A549 (cell line): ENCODE measurements at regions not wholly inside any gene's neighbourhood (a gene's known extent, or its start where the extent isn't known, plus 50 kb on each side); places are given as distances from the start of the nearest gene placed in this dataset.

Experiments
- ATAC-seq, 2 experiments: fragments of 200-7000 bp in 1 of 2; fragments of >200 bp in 1 of 2; cut with Nextera tagmentation in 1 of 2; cut with Tn5 transposase in 1 of 2; 3 replicates each; pipeline versions ENCODE4 v1.8.0 to v1.9.1; 2018 to 2020; ENCODE audit warnings: mild to moderate bottlenecking in 1 of 2, moderate library complexity in 1 of 2
- CTCF ChIA-PET: fragments of 300-600 bp; sonication (Branson Sonifier 250); formaldehyde crosslinking; extraction: SDS; loops from one replicate; lab custom pipeline; 2021; ENCODE audit warnings: antibody characterized with exemption, inconsistent platforms; lab: Yijun Ruan, JAX
- POLR2A ChIA-PET: fragments of 350-600 bp; formaldehyde crosslinking; extraction: SDS; loops from one replicate; lab custom pipeline; 2021; ENCODE audit warnings: antibody characterized with exemption, inconsistent platforms; lab: Yijun Ruan, JAX
- DNase-seq, 2 experiments: peaks; one replicate each; pipeline versions ENCODE4 v3.0.0 to v3.0.0-alpha.2; 2011 to 2016; ENCODE audit warnings: low read depth in 1 of 2, low spot score in 1 of 2
- FAIRE-seq: peaks from 2 replicates; lab custom pipeline; 2011; peaks lifted over from hg19 to GRCh38; lab: Jason Lieb, UNC
- H3K27ac ChIP-seq, 2 experiments: fragments of >200 bp; sonication (Bioruptor Twin); formaldehyde crosslinking; 3 replicates each; pipeline ENCODE4 v1.5.1; 2016 to 2017
- H3K4me1 ChIP-seq: fragments of >200 bp; sonication (Bioruptor Twin); formaldehyde crosslinking; 3 replicates; pipeline ENCODE4 v1.6.1; 2016
- H3K4me2 ChIP-seq: fragments of >200 bp; sonication (Bioruptor Twin); formaldehyde crosslinking; 3 replicates; pipeline ENCODE4 v1.6.1; 2016
- H3K4me3 ChIP-seq: fragments of >200 bp; sonication (Bioruptor Twin); formaldehyde crosslinking; 3 replicates; pipeline ENCODE4 v1.5.1; 2016
- H3K9me3 ChIP-seq: fragments of >200 bp; sonication (Bioruptor Twin); formaldehyde crosslinking; 3 replicates; pipeline ENCODE4 v1.6.1; 2016
- CBX8 ChIP-seq: fragments of 200-600 bp; sonication (generic); IDR thresholded peaks from 2 replicates; pipeline ENCODE4 v1.6.1; 2016
- CEBPB ChIP-seq, 2 experiments: fragments of >200 bp in 1 of 2; sonication (Bioruptor Twin) in 1 of 2; formaldehyde crosslinking in 1 of 2; IDR thresholded peaks; 2 replicates each; pipeline ENCODE4 v1.6.1; 2012 to 2016
- CHD2 ChIP-seq: fragments of 150-350 bp; IDR thresholded peaks from 2 replicates; pipeline ENCODE4 v1.6.1; 2014; ENCODE audit warnings: low read length; ENCODE audit not compliant: partially characterized antibody
- CHD4 ChIP-seq: fragments of 200-600 bp; sonication (generic); IDR thresholded peaks from 2 replicates; pipeline ENCODE4 v1.6.1; 2016; ENCODE audit warnings: antibody characterized with exemption, mild to moderate bottlenecking, borderline replicate concordance
- EHMT2 ChIP-seq: fragments of 200-600 bp; sonication (generic); IDR thresholded peaks from 2 replicates; pipeline ENCODE4 v1.6.1; 2016; ENCODE audit warnings: antibody characterized with exemption, low read depth, mild to moderate bottlenecking, moderate library complexity
- ESRRA ChIP-seq: fragments of 150-350 bp; IDR thresholded peaks from 2 replicates; pipeline ENCODE4 v1.6.1; 2014; ENCODE audit warnings: mild to moderate bottlenecking, low read length, borderline replicate concordance
- HOXB5 ChIP-seq: fragments of 250-450 bp; sonication (Bioruptor Pico); IDR thresholded peaks from 2 replicates; pipeline ENCODE4 v1.5.0; 2020; ENCODE audit warnings: mild to moderate bottlenecking, moderate library complexity
- KDM1A ChIP-seq: fragments of 200-600 bp; sonication (generic); IDR thresholded peaks from 2 replicates; pipeline ENCODE4 v1.6.1; 2016; ENCODE audit warnings: low read depth, mild to moderate bottlenecking
- KDM5A ChIP-seq: fragments of 200-600 bp; sonication (generic); IDR thresholded peaks from 2 replicates; pipeline ENCODE4 v1.6.1; 2016; ENCODE audit warnings: antibody characterized with exemption, mild to moderate bottlenecking
- NFE2L2 ChIP-seq: fragments of 150-350 bp; conservative IDR thresholded peaks from 2 replicates; pipeline ENCODE4 v1.6.1; 2014; ENCODE audit warnings: low read length
- RARB ChIP-seq: fragments of 250-450 bp; sonication (Bioruptor Pico); IDR thresholded peaks from 2 replicates; pipeline ENCODE4 v1.8.0; 2021; ENCODE audit warnings: mild to moderate bottlenecking, moderate library complexity
- RFX5 ChIP-seq: fragments of 450-650 bp; IDR thresholded peaks from 2 replicates; pipeline ENCODE4 v1.7.1; 2014; ENCODE audit warnings: antibody characterized with exemption, mild to moderate bottlenecking, moderate library complexity
- SMC3 ChIP-seq: fragments of >200 bp; sonication (Bioruptor Twin); formaldehyde crosslinking; IDR thresholded peaks from 3 replicates; pipeline ENCODE4 v1.6.1; 2018; ENCODE audit warnings: inconsistent platforms
- SREBF2 ChIP-seq: fragments of 450-650 bp; IDR thresholded peaks from 2 replicates; pipeline ENCODE4 v1.6.1; 2014; ENCODE audit warnings: mild to moderate bottlenecking, moderate library complexity
- TFCP2L1 ChIP-seq: fragments of 250-450 bp; sonication (Bioruptor Pico); IDR thresholded peaks from 2 replicates; pipeline ENCODE4 v1.5.0; 2021; ENCODE audit warnings: mild to moderate bottlenecking
- ZSCAN20 ChIP-seq: fragments of 250-450 bp; sonication (Bioruptor Pico); IDR thresholded peaks from 2 replicates; pipeline ENCODE4 v1.8.0; 2022; ENCODE audit warnings: mild to moderate bottlenecking, moderate library complexity
- WGBS: methylation state at CpG from one replicate; pipeline ENCODE4 v1.1.6; 2017; ENCODE audit errors: missing lambda C conversion rate; 5-methylcytosine and 5-hydroxymethylcytosine counted together
- TF ChIP-seq, protein P1 (sequence below): fragments of 200-600 bp; sonication (generic); IDR thresholded peaks from 2 replicates; pipeline ENCODE4 v1.6.1; 2016; ENCODE audit warnings: antibody characterized with exemption, mild to moderate bottlenecking, moderate library complexity
- TF ChIP-seq, protein P2 (sequence below): fragments of 250-450 bp; sonication (Bioruptor Pico); IDR thresholded peaks from 2 replicates; pipeline ENCODE4 v1.5.0; 2021; ENCODE audit warnings: mild to moderate bottlenecking, moderate library complexity, borderline replicate concordance
- TF ChIP-seq, protein P3 (sequence below): fragments of 450-650 bp; IDR thresholded peaks from 2 replicates; pipeline ENCODE4 v1.6.1; 2014; ENCODE audit warnings: antibody characterized with exemption
- TF ChIP-seq, protein P4 (sequence below): IDR thresholded peaks from 2 replicates; pipeline ENCODE4 v1.6.1; 2012
- TF ChIP-seq, protein P5 (sequence below): IDR thresholded peaks from 2 replicates; pipeline ENCODE4 v1.6.1; 2012

DNA sequence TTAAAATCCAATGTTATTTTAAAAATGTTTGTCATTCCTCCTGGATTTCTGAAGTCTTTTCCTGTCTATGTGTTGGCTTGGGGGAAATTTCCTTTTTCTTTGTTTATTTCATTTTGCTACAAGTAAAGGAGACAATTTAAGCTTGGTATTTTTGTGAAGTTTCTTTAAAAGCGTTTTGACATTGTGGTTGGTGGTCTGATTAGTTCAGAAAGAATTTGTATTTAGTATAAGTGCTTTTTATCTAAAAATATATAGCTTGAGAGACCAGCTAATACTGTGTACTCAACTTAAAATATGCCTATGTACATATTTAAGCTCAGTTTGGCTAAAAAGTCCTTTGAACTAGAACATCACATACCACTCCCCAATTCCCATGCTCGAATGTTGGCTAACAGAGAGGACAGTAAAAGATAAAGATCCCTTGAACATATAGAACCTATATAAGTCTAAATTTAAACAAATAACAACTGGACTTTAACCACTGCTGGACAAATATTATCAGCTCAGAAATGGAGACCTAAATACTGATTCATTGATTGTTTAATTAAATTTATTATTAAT, 237.6 kb downstream of the TLE4 start (continued):
- TF ChIP-seq, protein P1, sequence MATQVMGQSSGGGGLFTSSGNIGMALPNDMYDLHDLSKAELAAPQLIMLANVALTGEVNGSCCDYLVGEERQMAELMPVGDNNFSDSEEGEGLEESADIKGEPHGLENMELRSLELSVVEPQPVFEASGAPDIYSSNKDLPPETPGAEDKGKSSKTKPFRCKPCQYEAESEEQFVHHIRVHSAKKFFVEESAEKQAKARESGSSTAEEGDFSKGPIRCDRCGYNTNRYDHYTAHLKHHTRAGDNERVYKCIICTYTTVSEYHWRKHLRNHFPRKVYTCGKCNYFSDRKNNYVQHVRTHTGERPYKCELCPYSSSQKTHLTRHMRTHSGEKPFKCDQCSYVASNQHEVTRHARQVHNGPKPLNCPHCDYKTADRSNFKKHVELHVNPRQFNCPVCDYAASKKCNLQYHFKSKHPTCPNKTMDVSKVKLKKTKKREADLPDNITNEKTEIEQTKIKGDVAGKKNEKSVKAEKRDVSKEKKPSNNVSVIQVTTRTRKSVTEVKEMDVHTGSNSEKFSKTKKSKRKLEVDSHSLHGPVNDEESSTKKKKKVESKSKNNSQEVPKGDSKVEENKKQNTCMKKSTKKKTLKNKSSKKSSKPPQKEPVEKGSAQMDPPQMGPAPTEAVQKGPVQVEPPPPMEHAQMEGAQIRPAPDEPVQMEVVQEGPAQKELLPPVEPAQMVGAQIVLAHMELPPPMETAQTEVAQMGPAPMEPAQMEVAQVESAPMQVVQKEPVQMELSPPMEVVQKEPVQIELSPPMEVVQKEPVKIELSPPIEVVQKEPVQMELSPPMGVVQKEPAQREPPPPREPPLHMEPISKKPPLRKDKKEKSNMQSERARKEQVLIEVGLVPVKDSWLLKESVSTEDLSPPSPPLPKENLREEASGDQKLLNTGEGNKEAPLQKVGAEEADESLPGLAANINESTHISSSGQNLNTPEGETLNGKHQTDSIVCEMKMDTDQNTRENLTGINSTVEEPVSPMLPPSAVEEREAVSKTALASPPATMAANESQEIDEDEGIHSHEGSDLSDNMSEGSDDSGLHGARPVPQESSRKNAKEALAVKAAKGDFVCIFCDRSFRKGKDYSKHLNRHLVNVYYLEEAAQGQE: no peak

DNA sequence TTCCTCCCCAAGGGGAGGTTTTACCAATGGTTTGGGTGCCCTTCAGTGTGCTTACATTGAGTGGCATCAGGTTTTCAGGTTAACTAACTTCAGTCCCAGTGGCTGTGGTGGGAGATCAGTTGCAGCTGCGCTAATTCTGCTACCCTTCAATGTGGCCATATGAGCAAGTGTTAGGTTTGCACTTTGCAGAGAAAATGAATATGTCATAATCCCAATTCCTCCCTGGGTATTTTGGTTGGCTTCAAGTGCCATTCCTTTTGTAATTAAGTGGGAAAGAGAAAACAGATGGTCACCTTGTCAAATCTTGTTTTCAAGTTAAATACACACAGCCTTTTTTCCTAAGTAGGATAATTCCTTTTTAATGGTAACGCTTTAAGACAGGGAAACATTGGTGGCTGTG, 236.2 kb downstream of the TLE4 start:
- Histone ChIP-seq H3K4me3 (no peak overlapping the region), H3K9me3 (no peaks in the 10 kb centered on the region), H3K4me2 (no peak overlapping the region), H3K4me1 (peaks cover 18% of the 10 kb centered on the region; the same call in 2 of the 3 replicates), H3K27ac (no peak overlapping the region)
- FAIRE-seq (no peak), ATAC-seq (no peak), DNase-seq (no peak)
- 45% methylated on average over 2 of the region's 2 CpGs for WGBS
- POLR2A ChIA-PET: no interaction called here
- CTCF ChIA-PET: interaction anchor here (0.6 kb wide), 1 partner anchor 14 kb away, joined by 3 read pairs; no protein-coding TSS in a partner anchor
- no peak for TF ChIP-seq CEBPB (IDR thresholded peaks at IDR 0.05)
- TF ChIP-seq NFE2L2: no peak
- TF ChIP-seq ESRRA: no peak
- TF ChIP-seq, protein P2, sequence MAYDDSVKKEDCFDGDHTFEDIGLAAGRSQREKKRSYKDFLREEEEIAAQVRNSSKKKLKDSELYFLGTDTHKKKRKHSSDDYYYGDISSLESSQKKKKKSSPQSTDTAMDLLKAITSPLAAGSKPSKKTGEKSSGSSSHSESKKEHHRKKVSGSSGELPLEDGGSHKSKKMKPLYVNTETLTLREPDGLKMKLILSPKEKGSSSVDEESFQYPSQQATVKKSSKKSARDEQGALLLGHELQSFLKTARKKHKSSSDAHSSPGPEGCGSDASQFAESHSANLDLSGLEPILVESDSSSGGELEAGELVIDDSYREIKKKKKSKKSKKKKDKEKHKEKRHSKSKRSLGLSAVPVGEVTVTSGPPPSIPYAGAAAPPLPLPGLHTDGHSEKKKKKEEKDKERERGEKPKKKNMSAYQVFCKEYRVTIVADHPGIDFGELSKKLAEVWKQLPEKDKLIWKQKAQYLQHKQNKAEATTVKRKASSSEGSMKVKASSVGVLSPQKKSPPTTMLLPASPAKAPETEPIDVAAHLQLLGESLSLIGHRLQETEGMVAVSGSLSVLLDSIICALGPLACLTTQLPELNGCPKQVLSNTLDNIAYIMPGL (CRISPR knock-in tag): no peak
- no peak for TF ChIP-seq RFX5
- no peak for TF ChIP-seq TFCP2L1 (CRISPR knock-in tag)
- TF ChIP-seq HOXB5 (CRISPR knock-in tag): no peak
- no peak for TF ChIP-seq SMC3
- TF ChIP-seq, protein P3, sequence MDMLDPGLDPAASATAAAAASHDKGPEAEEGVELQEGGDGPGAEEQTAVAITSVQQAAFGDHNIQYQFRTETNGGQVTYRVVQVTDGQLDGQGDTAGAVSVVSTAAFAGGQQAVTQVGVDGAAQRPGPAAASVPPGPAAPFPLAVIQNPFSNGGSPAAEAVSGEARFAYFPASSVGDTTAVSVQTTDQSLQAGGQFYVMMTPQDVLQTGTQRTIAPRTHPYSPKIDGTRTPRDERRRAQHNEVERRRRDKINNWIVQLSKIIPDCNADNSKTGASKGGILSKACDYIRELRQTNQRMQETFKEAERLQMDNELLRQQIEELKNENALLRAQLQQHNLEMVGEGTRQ: no peak
- no peak for TF ChIP-seq SREBF2
- TF ChIP-seq RARB (CRISPR knock-in tag): no peak
- TF ChIP-seq CHD4: no peak
- TF ChIP-seq, protein P4, sequence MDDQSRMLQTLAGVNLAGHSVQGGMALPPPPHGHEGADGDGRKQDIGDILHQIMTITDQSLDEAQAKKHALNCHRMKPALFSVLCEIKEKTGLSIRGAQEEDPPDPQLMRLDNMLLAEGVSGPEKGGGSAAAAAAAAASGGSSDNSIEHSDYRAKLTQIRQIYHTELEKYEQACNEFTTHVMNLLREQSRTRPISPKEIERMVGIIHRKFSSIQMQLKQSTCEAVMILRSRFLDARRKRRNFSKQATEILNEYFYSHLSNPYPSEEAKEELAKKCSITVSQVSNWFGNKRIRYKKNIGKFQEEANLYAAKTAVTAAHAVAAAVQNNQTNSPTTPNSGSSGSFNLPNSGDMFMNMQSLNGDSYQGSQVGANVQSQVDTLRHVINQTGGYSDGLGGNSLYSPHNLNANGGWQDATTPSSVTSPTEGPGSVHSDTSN: no peak
- no peak for TF ChIP-seq CHD2
- TF ChIP-seq EHMT2: no peak
- no peak for TF ChIP-seq KDM1A
- TF ChIP-seq KDM5A: no peak
- TF ChIP-seq, protein P5, sequence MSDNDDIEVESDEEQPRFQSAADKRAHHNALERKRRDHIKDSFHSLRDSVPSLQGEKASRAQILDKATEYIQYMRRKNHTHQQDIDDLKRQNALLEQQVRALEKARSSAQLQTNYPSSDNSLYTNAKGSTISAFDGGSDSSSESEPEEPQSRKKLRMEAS: no peak
- TF ChIP-seq ZSCAN20 (CRISPR knock-in tag): no peak
- TF ChIP-seq CBX8: no peak
